LNCAP (cell line): ENCODE measurements at regions not wholly inside any gene's neighbourhood (a gene's known extent, or its start where the extent isn't known, plus 50 kb on each side); places are given as distances from the start of the nearest gene placed in this dataset.

ENCODE experiments used
- CTCF ChIP-seq: fragments of 450-650 bp; IDR thresholded peaks from 2 replicates; pipeline ENCODE4 v1.5.1; 2017; ENCODE audit warnings: mild to moderate bottlenecking

- no peak for TF ChIP-seq CTCF
These were observed 556.6 kb upstream of the RGMA start for GRCh38 chr15:93645594-93645993.

GRCh38 chr15:93644595-93644994 lies 555.6 kb upstream of the RGMA start:
- no peak for TF ChIP-seq CTCF

GRCh38 chr15:93640411-93640962 lies 551.5 kb upstream of the RGMA start:
- TF ChIP-seq CTCF: no peak

- no peak for TF ChIP-seq CTCF
These were observed 543.1 kb upstream of the RGMA start for GRCh38 chr15:93631958-93632618.

GRCh38 chr15:93619597-93619996 lies 530.6 kb upstream of the RGMA start:
- no peak for TF ChIP-seq CTCF

- TF ChIP-seq CTCF: no peak
These were observed 528.4 kb upstream of the RGMA start for GRCh38 chr15:93617443-93617842.

- no peak for TF ChIP-seq CTCF
These were observed 525.5 kb upstream of the RGMA start for GRCh38 chr15:93614386-93615104.
